GM12878 (cell line): ENCODE measurements at regions not wholly inside any gene's neighbourhood (a gene's known extent, or its start where the extent isn't known, plus 50 kb on each side); places are given as distances from the start of the nearest gene placed in this dataset.

Source experiments
- CHD1 ChIP-seq: IDR thresholded peaks from 2 replicates; pipeline ENCODE4 v1.6.1; 2012; ENCODE audit warnings: low read depth, low read length, improper control_type of control experiment
- CHD2 ChIP-seq: IDR thresholded peaks from 2 replicates; pipeline ENCODE4 v1.6.1; 2011; ENCODE audit warnings: low read depth, low read length, improper control_type of control experiment, borderline replicate concordance
- CTCF ChIP-seq, 3 experiments: IDR thresholded peaks in 2 of 3; conservative IDR thresholded peaks in 1 of 3; 2 replicates each; pipeline ENCODE4 v1.5.1; 2011; ENCODE audit warnings: low read depth in 3 of 3, low read length in 3 of 3, mild to moderate bottlenecking in 3 of 3, control low read depth in 2 of 3, moderate library complexity in 2 of 3, inconsistent platforms in 1 of 3, mixed read lengths in 1 of 3; ENCODE audit not compliant: control insufficient read depth in 2 of 3, insufficient read depth in 1 of 3; ENCODE audit errors: extremely low read depth in 1 of 3
- DPF2 ChIP-seq: fragments of 450-650 bp; IDR thresholded peaks from 2 replicates; pipeline ENCODE4 v1.6.1; 2017; ENCODE audit warnings: mild to moderate bottlenecking
- E4F1 ChIP-seq: fragments of 450-650 bp; IDR thresholded peaks from 2 replicates; pipeline ENCODE4 v1.6.1; 2018; ENCODE audit warnings: borderline replicate concordance, mild to moderate bottlenecking; ENCODE audit not compliant: partially characterized antibody
- EP300 ChIP-seq, 2 experiments: fragments of 150-350 bp in 1 of 2; IDR thresholded peaks; 2 replicates each; pipeline ENCODE4 v1.6.1; 2011 to 2012; ENCODE audit warnings: low read depth in 2 of 2, low read length in 2 of 2, borderline replicate concordance in 1 of 2, improper control_type of control experiment in 1 of 2, inconsistent platforms in 1 of 2; ENCODE audit not compliant: control insufficient read depth in 1 of 2
- EZH2 ChIP-seq: IDR thresholded peaks from 2 replicates; pipeline ENCODE4 v1.6.1; 2012; ENCODE audit warnings: low read depth, mild to moderate bottlenecking, control low read depth, inconsistent platforms, low read length, borderline replicate concordance; ENCODE audit not compliant: control insufficient read depth
- GABPA ChIP-seq: IDR thresholded peaks from 2 replicates; pipeline ENCODE4 v1.6.1; 2014; ENCODE audit warnings: antibody characterized with exemption, low read depth, mild to moderate bottlenecking, inconsistent platforms
- IRF4 ChIP-seq: IDR thresholded peaks from 2 replicates; pipeline ENCODE4 v1.6.1; 2011; ENCODE audit warnings: low read depth, low read length
- JUNB ChIP-seq: IDR thresholded peaks from 2 replicates; pipeline ENCODE4 v1.6.1; 2016; ENCODE audit warnings: antibody characterized with exemption, mild to moderate bottlenecking
- MTA2 ChIP-seq: fragments of 450-650 bp; IDR thresholded peaks from 2 replicates; pipeline ENCODE4 v1.6.1; 2016; ENCODE audit warnings: low read depth, mild to moderate bottlenecking, moderate library complexity
- NFIC ChIP-seq: IDR thresholded peaks from 2 replicates; pipeline ENCODE4 v1.6.1; 2012; ENCODE audit warnings: low read depth, mild to moderate bottlenecking, inconsistent platforms, low read length, moderate library complexity
- POLR2AphosphoS5 ChIP-seq: IDR thresholded peaks from 2 replicates; pipeline ENCODE4 v1.6.1; 2011; ENCODE audit warnings: mild to moderate bottlenecking, low read length, inconsistent platforms
- POU2F2 ChIP-seq: IDR thresholded peaks from 3 replicates; pipeline ENCODE4 v1.6.1; 2011; ENCODE audit warnings: low read depth, mild to moderate bottlenecking, low read length, borderline replicate concordance
- SIN3A ChIP-seq: IDR thresholded peaks from 2 replicates; pipeline ENCODE4 v1.6.1; 2012; ENCODE audit warnings: low read depth, low read length, improper control_type of control experiment
- SREBF2 ChIP-seq: IDR thresholded peaks from 2 replicates; pipeline ENCODE4 v1.6.1; 2012; ENCODE audit warnings: mild to moderate bottlenecking, low read length
- TAF1 ChIP-seq: IDR thresholded peaks from 2 replicates; pipeline ENCODE4 v1.6.1; 2011; ENCODE audit warnings: mild to moderate bottlenecking, low read depth, low read length, borderline replicate concordance
- TBL1XR1 ChIP-seq: IDR thresholded peaks from 2 replicates; pipeline ENCODE4 v1.6.1; 2012; ENCODE audit warnings: low read depth, low read length, improper control_type of control experiment
- TCF3 ChIP-seq: IDR thresholded peaks from 2 replicates; pipeline ENCODE4 v1.6.1; 2012; ENCODE audit warnings: low read depth, mild to moderate bottlenecking, low read length, borderline replicate concordance; ENCODE audit not compliant: insufficient read depth
- TCF7 ChIP-seq: IDR thresholded peaks from 2 replicates; pipeline ENCODE4 v1.6.1; 2014; ENCODE audit warnings: antibody characterized with exemption, borderline replicate concordance
- TF ChIP-seq, protein P1 (sequence below): IDR thresholded peaks from 2 replicates; pipeline ENCODE4 v1.6.1; 2012; ENCODE audit warnings: low read length, inconsistent platforms
- TF ChIP-seq, protein P2 (sequence below): IDR thresholded peaks from 2 replicates; pipeline ENCODE4 v1.6.1; 2012; ENCODE audit warnings: low read depth, low read length, improper control_type of control experiment

- TF ChIP-seq, protein P1, sequence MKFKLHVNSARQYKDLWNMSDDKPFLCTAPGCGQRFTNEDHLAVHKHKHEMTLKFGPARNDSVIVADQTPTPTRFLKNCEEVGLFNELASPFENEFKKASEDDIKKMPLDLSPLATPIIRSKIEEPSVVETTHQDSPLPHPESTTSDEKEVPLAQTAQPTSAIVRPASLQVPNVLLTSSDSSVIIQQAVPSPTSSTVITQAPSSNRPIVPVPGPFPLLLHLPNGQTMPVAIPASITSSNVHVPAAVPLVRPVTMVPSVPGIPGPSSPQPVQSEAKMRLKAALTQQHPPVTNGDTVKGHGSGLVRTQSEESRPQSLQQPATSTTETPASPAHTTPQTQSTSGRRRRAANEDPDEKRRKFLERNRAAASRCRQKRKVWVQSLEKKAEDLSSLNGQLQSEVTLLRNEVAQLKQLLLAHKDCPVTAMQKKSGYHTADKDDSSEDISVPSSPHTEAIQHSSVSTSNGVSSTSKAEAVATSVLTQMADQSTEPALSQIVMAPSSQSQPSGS, result peak; percentile 49; the same call in 1 of the 2 replicates
- no peak for TF ChIP-seq CHD2
- TF ChIP-seq TCF3, result no peak
- TF ChIP-seq E4F1, result no peak
- no peak for TF ChIP-seq POU2F2
- TF ChIP-seq CTCF (IDR thresholded peaks at IDR 0.05 in 2 of 3, conservative IDR thresholded peaks at IDR 0.05 in 1 of 3; ENCODE audit: control insufficient read depth in 2 of 3, extremely low read depth in 1 of 3, insufficient read depth in 1 of 3, low read depth in 3 of 3, low read length in 3 of 3), result no peak
- no peak for TF ChIP-seq EZH2
- TF ChIP-seq GABPA, result 0 out of 2 replicates have a peak, but pooled peaks have one; percentile 15
- no peak for TF ChIP-seq SIN3A
- no peak for TF ChIP-seq POLR2AphosphoS5
- no peak for TF ChIP-seq TAF1
- no peak for TF ChIP-seq CHD1
- no peak for TF ChIP-seq SREBF2
- no peak for TF ChIP-seq TBL1XR1
- TF ChIP-seq NFIC, result peak; percentile 81
- TF ChIP-seq, protein P2, sequence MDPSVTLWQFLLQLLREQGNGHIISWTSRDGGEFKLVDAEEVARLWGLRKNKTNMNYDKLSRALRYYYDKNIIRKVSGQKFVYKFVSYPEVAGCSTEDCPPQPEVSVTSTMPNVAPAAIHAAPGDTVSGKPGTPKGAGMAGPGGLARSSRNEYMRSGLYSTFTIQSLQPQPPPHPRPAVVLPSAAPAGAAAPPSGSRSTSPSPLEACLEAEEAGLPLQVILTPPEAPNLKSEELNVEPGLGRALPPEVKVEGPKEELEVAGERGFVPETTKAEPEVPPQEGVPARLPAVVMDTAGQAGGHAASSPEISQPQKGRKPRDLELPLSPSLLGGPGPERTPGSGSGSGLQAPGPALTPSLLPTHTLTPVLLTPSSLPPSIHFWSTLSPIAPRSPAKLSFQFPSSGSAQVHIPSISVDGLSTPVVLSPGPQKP, result no peak
- TF ChIP-seq DPF2, result no peak
- TF ChIP-seq EP300 (IDR thresholded peaks at IDR 0.05; ENCODE audit: borderline replicate concordance in 1 of 2, control insufficient read depth in 1 of 2, low read depth in 2 of 2, low read length in 2 of 2), result no peak
- TF ChIP-seq JUNB, result peak; percentile 95
- TF ChIP-seq IRF4, result peak; percentile 23; the same call in 1 of the 2 replicates
- no peak for TF ChIP-seq MTA2
- no peak for TF ChIP-seq TCF7
These were observed 227.6 kb downstream of the MFSD1 start (continued) for GRCh38 chr3:159029306-159030026.
